Upper lobe of left lung (tissue), 4 donors: ENCODE measurements at regions not wholly inside any gene's neighbourhood (a gene's known extent, or its start where the extent isn't known, plus 50 kb on each side); places are given as distances from the start of the nearest gene placed in this dataset.
"Not testable (repeated sequence)": the region's sequence is repeated elsewhere in the genome, so short reads cannot be mapped to it uniquely, and the experiment has no call there.

Source experiments
- EP300 ChIP-seq, 4 donors: sonication (generic); formaldehyde crosslinking; IDR thresholded peaks; one replicate each; pipeline ENCODE4 v1.5.1; 2017; ENCODE audit warnings: antibody characterized with exemption in 4 of 4, control low read depth in 2 of 4
- POLR2A ChIP-seq, 4 donors: fragments of 450-650 bp; IDR thresholded peaks; one replicate each; pipeline ENCODE4 v1.5.1; 2016 to 2017; ENCODE audit warnings: antibody characterized with exemption in 4 of 4, mild to moderate bottlenecking in 2 of 4
- POLR2AphosphoS5 ChIP-seq, 2 donors: sonication (generic); formaldehyde crosslinking; IDR thresholded peaks; one replicate each; pipeline ENCODE4 v1.5.1; 2017; ENCODE audit warnings: antibody characterized with exemption in 2 of 2
- TF ChIP-seq, protein P1 (sequence below), 6 experiments: fragments of 450-650 bp in 4 of 6; fragments of 200-600 bp in 2 of 6; sonication (generic) in 2 of 6; IDR thresholded peaks; one replicate each; pipeline ENCODE4 v1.5.1; 2016 to 2019; ENCODE audit warnings: antibody characterized with exemption in 6 of 6

DNA sequence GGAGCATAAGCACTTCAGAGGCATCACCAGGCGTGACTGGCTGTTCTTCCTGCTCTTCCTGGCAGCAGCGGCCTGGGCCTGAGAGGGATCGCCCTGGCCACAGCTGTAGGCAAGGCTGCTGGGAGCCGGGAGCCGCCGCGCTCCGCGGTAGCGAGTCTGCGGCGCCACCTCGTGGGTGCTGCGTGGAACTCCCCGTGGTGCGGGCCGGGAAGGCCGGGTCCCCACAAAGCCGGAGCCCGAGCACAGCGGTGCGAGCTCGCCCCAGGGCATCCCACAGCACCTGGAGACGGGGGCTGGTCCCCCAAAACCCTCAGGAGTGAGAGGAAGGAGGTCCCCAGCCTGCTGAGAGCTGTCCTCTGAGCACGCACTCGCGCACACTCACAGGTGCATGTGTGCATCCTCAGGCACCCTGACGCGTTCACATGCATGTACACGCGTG, 1546.5 kb downstream of the RPIA start:
- not testable (repeated sequence) for TF ChIP-seq POLR2A, POLR2AphosphoS5, EP300 (IDR thresholded peaks at IDR 0.05)
- TF ChIP-seq, protein P1, sequence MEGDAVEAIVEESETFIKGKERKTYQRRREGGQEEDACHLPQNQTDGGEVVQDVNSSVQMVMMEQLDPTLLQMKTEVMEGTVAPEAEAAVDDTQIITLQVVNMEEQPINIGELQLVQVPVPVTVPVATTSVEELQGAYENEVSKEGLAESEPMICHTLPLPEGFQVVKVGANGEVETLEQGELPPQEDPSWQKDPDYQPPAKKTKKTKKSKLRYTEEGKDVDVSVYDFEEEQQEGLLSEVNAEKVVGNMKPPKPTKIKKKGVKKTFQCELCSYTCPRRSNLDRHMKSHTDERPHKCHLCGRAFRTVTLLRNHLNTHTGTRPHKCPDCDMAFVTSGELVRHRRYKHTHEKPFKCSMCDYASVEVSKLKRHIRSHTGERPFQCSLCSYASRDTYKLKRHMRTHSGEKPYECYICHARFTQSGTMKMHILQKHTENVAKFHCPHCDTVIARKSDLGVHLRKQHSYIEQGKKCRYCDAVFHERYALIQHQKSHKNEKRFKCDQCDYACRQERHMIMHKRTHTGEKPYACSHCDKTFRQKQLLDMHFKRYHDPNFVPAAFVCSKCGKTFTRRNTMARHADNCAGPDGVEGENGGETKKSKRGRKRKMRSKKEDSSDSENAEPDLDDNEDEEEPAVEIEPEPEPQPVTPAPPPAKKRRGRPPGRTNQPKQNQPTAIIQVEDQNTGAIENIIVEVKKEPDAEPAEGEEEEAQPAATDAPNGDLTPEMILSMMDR (IDR thresholded peaks at IDR 0.05), result peak in 1 of 6 experiments; percentile 16
